IPS-NIHi7 (cell line): ENCODE measurements at regions not wholly inside any gene's neighbourhood (a gene's known extent, or its start where the extent isn't known, plus 50 kb on each side); places are given as distances from the start of the nearest gene placed in this dataset.
"Not testable (repeated sequence)": the region's sequence is repeated elsewhere in the genome, so short reads cannot be mapped to it uniquely, and the experiment has no call there.

Experiments
- DNase-seq: peaks from one replicate; pipeline ENCODE4 v3.0.0; 2012; ENCODE audit warnings: mixed read lengths; ENCODE audit errors: extremely low spot score

DNA sequence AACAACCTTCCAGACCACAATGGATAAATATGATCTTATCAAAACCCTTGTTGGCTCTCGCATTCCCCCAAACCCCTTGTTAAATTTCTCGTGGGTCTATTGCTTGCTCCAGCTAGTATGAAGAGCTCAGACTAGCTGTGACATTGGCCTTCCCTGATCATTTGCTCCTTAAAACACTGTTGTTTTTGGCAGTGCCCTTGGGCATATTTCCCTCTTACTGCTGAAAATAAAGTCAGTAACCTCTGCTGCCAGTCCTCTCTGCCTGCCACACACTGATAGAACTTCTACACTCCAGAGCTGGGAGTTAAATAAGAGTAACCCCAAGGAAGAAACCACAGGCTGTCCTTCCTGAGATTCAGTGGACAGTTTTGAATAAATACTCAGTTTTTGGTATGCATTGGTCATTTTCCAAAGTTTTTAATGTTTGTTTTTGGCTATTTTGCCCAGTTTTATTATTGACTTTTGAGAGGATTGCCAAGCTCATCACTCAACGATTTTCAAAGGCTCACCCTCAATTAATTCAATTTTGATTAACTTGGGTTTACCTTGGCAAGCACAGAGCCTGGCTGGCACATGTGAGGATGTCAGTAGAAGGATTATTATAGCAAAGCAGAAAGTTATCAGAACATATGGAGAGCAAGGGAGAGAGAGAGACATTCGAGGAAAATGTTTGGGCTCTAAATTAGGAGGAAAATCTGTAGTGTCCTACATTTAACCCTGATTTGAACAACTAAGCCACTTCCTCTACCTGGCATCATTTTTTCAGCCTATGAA lies 84.3 kb upstream of the SYN3 start:
- no peak for DNase-seq

DNA sequence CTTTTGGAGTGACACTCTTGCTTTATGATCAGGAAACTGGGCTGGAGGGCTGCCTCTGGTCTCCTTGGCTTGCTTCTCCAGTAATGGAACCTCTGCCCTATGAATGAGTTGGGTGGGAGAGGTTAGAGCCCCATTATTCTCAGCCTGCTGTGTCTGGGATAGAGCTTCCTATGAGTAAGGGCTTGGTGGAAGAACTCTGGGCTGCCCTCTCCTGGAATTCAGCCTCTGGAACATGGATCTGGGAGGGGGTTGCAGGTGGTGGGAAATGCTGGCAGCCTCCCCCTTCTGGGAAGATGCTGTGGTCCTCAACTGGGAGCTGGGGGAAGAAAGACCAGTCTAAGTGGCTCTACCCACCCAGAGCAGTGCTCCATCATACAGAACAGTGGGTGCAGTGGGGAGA lies 81.8 kb upstream of the SYN3 start:
- peak; percentile 19 for DNase-seq

DNA sequence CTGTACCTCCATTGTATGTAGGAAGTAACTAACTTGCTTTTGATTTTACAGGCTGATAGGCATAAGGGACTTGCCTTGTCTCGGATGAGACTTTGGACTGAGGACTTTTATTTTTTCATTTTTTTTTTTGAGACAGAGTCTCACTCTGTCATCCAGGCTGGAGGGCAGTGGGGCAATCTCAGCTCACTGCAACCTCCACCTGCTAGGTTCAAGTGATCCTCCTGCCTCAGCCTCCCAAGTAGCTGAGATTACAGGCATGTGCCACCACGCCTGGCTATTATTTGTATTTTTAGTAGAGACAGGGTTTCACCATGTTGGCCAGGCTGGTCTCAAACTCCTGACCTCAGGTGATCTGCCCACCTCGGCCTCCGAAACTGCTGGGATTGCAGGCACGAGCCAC lies 80.2 kb upstream of the SYN3 start:
- DNase-seq = not testable (repeated sequence)

DNA sequence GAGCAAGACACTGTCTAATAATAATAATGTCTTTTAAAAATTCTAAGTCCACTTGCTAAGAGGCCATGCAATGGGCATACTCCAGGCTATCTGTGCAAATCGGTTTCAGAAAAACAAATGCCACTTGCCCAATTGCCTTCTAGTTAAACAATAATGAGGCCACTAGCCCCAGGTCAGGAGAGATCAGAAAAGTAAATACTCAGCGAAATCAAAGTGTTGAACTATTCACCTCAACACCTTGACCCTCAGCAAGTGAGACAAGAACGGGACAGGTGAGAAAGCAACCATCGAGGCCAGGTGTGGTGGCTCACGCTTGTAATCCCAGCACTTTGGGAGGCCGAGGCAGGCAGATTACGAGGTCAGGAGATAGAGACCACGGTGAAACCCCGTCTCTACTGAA lies 72.3 kb upstream of the SYN3 start:
- no peak for DNase-seq

DNA sequence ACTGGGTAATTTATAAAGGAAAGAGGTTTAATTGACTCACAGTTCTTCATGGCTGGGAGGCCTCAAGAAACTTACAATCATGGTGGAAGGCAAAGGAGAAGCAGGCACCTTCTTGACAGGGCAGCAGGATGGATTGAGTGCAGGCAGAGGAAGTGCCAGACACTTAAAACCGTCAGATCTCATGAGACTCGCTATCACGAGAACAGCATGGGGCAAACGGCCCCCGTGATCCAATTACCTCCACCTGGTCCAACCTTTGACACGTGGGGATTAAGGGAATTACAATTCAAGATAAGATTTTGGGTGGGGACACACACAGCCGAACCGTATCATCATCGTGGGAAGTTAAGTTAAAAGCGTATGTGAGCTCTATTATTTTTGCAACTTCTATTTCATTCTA lies 71.4 kb upstream of the SYN3 start:
- DNase-seq = no peak

DNA sequence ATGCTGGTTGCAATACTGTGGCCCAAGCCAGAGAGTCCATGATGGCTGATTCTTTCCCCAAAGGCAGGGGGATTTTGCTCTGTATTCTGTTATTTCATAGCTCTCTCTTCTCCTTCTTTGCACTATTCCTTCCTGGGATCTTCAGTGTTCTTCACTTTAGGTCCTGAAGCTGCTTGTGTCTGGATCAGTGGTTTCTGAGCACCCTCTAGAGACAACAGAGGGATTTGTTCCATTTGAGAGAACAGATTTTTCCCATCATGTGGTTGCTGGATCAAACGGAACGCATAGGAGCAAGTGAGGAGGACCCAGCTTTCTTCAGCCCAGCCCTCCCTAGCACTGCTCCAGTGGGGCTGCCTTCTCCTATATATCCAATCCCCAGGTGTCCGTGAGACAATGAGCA lies 68.7 kb upstream of the SYN3 start:
- peak; percentile 59 for DNase-seq

DNA sequence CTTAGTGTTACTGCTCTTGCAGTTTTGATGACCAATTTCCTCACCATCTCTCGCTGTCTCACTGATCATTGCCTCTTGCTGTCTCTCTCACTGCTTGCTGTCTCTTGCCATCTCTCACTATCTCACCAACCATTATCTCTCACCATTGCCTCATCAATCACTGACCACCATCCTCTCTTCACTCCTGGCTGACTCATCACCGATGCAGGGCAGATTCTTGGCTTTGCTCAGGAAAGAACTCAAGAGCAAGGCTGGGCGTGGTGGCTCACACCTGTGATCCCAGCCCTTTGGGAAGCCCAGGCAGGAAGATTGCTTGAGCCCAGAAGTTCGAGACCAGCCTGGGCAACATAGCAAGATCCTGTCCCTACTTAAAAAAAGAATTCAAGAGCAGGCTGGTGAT lies 66.3 kb upstream of the SYN3 start:
- no peak for DNase-seq

DNA sequence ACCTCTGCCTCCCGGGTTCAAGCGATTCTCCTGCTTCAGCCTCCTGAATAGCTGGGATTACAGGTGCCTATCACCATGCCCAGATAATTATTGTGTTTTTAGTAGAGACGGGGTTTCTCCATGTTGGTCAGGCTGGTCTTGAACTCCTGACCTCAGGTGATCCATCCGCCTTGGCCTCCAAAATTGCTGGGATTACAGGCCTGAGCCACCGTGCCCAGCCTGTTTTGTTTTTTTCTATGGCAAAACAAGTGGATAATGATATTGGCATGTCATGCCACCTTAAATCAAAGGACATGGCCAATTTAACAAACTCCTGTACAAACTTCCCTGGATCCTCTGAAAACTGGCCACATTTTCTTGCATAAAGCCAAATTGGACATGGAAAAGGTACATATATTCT lies 64.3 kb upstream of the SYN3 start:
- DNase-seq = not testable (repeated sequence)

DNA sequence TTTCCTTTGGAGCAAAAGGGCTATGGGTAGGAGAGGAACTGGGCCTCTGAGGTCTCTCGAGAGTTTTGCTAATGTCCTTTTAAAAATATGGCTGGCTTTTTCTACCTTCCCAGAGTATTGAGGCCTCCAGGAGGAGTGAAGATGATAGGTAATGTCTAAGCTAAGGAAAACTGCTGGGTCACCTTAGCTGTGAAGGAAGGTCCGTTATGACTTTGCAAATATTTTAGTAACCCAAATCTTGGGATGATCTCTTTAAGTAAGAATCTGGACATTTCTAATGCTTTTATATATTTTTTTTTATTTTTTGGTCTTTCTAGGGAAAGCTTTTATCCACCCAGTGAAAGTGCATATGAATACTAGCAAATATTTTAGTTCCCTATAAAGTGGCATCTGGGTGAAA lies 60.9 kb upstream of the SYN3 start:
- no peak for DNase-seq

DNA sequence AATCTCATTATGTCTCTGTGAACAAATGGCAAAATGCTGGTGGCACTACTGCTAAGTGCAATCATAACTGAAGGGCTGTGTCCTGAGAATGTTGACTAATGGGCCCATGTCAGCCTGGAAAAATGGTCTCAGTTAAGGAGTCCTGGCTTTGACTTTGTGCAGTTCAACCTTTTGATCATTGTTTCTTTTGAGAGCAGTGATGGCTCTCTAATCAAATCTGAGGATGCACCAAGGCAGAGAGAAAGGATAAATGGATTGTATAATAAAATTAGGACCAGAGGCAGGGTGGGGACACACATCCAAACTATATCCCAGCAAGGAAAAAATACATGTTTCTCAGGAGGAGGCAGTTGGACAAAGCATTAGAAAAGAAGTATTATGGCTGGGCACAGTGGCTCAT lies 59.6 kb upstream of the SYN3 start:
- DNase-seq = no peak

DNA sequence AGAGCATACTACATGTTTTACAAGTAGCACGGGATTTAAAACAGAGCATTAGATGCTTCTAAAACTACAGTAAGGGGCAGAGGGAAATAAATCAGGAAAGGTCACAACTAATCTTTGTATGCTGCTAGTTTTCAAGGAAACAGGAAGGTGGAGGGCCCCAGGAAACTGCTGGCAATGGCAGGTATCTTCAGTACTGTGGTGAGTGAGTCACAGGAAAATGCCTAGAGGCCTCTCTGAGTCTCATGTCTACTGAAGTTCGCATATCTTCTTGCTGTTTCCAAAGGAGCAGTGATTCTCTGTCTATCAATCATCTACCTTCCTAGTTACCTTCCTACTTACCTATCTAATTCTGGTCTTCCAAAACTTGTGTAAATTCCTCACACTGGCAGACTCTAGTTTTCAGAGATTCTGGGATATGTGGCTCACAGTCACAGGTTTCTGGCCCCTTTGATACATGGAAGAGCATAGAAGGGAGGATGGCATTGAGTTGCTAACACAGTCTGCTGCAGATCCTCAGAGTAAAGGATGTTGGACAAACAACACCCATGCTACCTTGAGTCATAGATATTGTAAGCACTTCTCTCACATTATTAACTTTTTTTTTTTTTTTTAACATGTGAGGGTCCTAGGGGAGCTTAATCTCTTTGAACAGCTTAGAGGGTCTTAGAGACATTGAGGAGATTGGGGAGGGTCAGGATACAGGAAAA lies 58.8 kb upstream of the SYN3 start:
- peak; percentile 24 for DNase-seq

DNA sequence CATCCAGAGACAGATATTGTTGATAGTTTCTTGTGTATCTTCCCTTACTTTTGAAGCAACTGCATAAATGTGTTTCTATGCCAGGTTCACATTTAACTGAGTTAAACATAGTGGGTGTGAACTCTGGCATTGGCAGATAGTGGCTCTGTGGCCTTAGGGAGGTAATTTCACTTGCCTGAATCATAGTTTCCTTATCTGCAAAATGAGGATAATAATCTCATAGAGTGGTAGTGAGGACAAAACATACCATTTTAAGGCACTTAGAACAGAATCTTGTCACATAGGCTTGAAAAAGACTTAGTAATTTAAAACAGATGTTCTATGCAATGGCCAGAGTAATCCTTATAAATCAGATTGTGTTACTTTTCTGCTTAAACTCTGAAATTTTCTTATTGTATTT lies 56.4 kb upstream of the SYN3 start:
- no peak for DNase-seq

DNA sequence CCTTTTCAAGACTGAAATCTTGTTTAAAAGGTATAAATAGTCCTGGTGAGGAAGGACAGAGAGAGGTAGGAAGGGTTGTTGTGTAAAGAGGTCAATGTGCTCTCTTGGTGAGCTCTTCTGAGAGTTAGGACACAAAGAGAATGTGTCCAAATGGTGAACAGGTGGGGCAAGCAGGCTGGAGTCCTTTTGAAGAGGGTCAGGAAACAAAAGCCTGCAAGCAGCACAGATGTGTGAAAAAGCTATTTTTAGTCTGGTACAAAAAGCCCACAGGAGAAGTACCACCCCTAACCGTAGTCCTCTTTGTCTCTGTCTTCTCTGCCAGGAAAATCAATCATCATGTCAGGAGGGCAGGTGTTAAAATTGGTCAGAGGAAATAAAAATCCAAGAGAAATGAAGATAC lies 54.4 kb upstream of the SYN3 start:
- no peak for DNase-seq

DNA sequence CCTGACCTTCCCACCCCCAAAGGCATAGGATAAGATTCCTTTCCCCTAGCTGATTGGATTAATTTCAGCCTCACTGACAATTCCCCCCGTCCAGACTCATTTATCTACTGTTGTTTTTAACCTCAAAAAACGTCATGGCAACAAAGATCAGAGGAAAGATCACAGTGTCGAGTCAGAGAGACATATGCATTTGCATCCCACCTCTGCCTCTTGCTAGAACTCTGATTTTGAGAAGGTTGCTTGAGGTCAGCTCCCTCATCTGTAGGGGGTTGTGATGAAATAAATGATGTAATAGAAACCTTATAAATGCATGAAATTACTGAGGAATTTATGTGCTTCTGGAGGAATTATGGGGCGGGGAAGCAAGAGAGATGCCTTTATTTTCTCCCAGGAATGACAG lies 53.3 kb upstream of the SYN3 start:
- DNase-seq = no peak

DNA sequence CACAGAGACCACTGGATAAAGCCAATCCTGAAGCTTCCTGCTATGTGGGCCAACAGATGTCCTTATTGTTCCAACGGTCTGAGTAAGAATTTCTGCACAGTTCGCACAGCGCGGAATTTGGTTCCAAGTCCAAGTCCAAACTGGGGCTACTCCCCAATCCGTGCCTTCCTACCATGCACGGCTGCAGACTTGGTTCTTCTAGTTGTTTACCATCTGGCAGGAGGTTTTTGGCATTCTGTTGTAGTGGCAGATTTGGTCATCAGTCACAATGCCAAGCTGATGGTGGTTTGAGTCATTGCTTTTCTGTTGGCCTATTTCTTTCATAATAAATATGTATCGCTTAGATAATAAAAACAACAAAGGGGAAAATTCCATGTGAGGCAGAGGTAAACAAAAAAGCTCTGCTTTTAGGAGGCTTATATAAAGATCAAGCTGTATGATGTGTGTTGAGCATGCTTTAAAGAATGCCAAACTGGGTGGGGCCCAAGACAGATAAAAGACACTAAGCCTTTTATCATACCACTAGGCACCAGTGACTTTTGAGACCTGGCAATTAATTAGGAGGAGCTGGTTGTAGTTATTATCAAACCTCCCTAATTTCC lies 52.5 kb upstream of the SYN3 start:
- no peak for DNase-seq

DNA sequence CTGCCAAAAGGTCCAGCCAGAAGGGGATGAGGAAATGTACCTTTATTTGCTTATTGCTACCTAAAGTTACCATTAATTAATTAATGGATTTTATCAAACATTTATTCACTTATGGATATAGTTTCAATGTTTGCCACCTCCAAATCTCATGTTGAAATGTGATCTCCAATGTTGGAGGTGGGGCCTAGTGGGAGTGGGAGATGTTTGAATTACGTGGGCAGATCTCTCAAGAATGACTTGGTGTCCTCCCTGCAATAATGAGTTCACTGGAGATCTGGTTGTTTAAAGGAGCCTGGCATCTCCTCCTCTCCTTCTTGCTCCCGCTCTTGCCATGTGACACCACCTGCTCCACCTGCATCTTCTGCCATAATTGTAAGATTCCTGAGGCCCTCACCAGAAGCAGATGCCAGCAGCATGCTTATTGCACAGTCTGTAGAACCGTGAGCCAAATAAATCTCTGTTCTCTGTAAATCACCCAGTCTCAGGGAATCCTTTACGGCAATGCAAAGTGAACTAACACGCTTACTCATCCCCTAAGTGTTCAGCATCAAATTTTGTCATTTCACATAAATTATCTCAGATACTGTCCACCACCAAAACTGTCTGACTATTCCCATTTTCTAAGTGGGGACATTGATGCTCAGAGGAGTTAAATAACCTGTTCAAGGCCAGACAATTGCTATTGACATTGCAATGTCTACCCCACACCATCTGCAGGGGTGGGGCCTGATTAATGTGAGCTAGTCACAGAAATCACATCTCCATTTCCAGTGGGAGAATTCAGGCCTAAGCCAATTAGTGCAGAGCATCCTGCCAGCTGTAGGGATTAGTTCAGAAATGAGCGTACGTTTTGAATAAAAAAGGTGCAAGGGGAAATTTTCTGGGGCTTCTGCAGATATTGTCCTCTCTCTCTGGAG lies 51.6 kb upstream of the SYN3 start:
- no peak for DNase-seq

DNA sequence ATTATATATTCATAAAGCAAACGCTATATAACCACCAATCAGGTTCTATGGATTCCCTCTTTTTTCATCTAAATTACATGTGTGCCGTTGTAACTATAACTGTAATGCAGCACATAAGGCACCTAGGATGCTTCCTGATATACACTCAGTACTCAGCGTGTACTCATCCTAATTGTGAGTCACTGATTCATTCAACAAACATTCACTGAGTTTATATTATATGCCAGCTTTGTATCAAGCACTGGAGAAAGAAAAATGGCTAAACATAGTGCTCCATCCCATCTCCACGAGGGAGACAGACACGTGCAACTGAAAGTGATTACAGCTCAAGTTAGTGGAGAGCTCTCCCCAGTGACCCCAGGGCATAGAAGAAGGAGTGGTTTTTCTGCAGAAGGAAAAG lies 49.9 kb upstream of the SYN3 start:
- no peak for DNase-seq
